ENCODE measurements at regions not wholly inside any gene's neighbourhood (a gene's known extent, or its start where the extent isn't known, plus 50 kb on each side); places are given as distances from the start of the nearest gene placed in this dataset.

- Histone ChIP-seq H3K4me3 (no peak overlapping the region), H3K27me3 (no peaks in the 10 kb centered on the region), H3K9me3 (replicated peaks in 1 of 11) (peaks cover 0 to 15% (median 6%) of the 10 kb centered on the region in 11 experiments; a peak in 9 of 22 replicates), H3K36me3 (no peaks in the 10 kb centered on the region), H3K4me1 (no peaks in the 10 kb centered on the region), H3K27ac (no peak overlapping the region), H3K4me2 (no peak overlapping the region), H4K20me1 (0 out of 22 replicates have a peak, but pooled peaks cover 0 to 11% (median 0%) of the 10 kb centered on the region in 11 experiments), H3K9ac (no peak overlapping the region)
- TF ChIP-seq Cebpa-rat (IDR thresholded peaks at IDR 0.05) = no peak
These were observed 152.6 kb upstream of the LHX1 start for GRCh38 chr17:36784633-36785032.

DNA sequence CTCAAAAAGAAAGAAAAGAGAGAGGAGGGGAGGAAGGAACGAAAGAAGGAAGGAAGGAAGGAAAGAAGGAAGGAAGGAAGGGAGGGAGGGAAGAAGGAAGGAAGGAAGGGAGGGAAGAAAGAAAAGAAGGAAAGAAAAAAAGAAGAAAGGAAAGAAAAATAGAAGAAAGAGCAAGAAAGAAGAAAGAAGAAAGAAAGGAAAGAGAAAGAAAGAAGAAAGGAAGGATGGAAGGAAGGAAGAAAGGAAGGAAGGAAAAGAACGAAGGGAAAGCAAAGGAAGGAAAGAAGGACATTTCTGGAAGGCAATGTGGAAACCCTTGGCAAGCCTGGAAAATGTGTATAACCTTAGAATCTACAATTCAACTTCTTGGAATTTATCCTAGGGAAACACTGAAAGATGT is 150.4 kb upstream of the LHX1 start:
- H3K4me2 ChIP-seq = no peak overlapping the region
- TF ChIP-seq Cebpa-rat (IDR thresholded peaks at IDR 0.05) = no peak
- 0 out of 22 replicates have a peak, but pooled peaks cover 0 to 6% (median 0%) of the 10 kb centered on the region in 11 experiments for H4K20me1 ChIP-seq

GRCh38 chr17:36791150-36791941 is 145.9 kb upstream of the LHX1 start:
- Histone ChIP-seq H4K20me1 (no peaks in the 10 kb centered on the region), H3K9ac (no peak overlapping the region), H3K36me3 (no peaks in the 10 kb centered on the region), H3K4me3 (no peak overlapping the region), H3K27me3 (no peaks in the 10 kb centered on the region), H3K4me2 (no peak overlapping the region), H3K9me3 (replicated peaks in 1 of 11) (0 out of 22 replicates have a peak, but pooled peaks cover 0 to 3% (median 0%) of the 10 kb centered on the region in 11 experiments), H3K27ac (no peak overlapping the region), H3K4me1 (no peaks in the 10 kb centered on the region)
- no peak for TF ChIP-seq Cebpa-rat (IDR thresholded peaks at IDR 0.05)

More for the DNA sequence above, 150.4 kb upstream of the LHX1 start:
- H3K9me3 ChIP-seq (replicated peaks in 1 of 11) = peaks cover 0 to 15% (median 6%) of the 10 kb centered on the region in 11 experiments; a peak in 9 of 22 replicates
- no peaks in the 10 kb centered on the region for H3K36me3 ChIP-seq
- no peak overlapping the region for H3K27ac ChIP-seq
- H3K4me3 ChIP-seq = no peak overlapping the region
- no peak overlapping the region for H3K9ac ChIP-seq
- no peaks in the 10 kb centered on the region for H3K27me3 ChIP-seq
- H3K4me1 ChIP-seq = no peaks in the 10 kb centered on the region

- no peak overlapping the region for H3K4me2 ChIP-seq
- H4K20me1 ChIP-seq = no peaks in the 10 kb centered on the region
- TF ChIP-seq Cebpa-rat (IDR thresholded peaks at IDR 0.05) = no peak
- H3K36me3 ChIP-seq = no peaks in the 10 kb centered on the region
- H3K9ac ChIP-seq = no peak overlapping the region
- H3K27me3 ChIP-seq = no peaks in the 10 kb centered on the region
- H3K4me3 ChIP-seq = no peak overlapping the region
- no peaks in the 10 kb centered on the region for H3K4me1 ChIP-seq
- no peaks in the 10 kb centered on the region for H3K9me3 ChIP-seq (replicated peaks in 1 of 11)
- H3K27ac ChIP-seq = no peak overlapping the region
These were observed 145.3 kb upstream of the LHX1 start for GRCh38 chr17:36791942-36792475.

DNA sequence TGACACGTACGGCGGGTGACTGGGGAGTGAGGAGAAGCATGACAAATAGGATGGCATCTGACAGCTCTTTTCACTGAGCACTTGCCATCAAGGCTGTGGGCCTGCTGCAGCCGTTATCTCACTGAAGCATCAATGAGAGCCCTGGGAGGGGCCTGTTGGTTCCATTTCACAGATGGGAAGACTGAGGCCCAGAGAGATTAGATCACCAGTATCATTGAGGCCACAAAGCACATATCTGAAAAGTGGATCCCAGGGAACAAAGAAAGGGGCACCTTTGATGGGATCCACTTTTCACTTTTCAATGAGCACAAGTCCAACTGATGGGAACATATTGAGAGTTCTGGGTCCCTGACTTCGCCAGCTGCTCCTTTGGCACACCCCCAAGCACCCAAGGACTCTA is 144.4 kb upstream of the LHX1 start:
- no peaks in the 10 kb centered on the region for H3K27me3 ChIP-seq
- no peaks in the 10 kb centered on the region for H3K9me3 ChIP-seq (replicated peaks in 1 of 11)
- H3K4me1 ChIP-seq = no peaks in the 10 kb centered on the region
- H3K4me2 ChIP-seq = no peak overlapping the region
- H3K9ac ChIP-seq = no peak overlapping the region
- no peaks in the 10 kb centered on the region for H4K20me1 ChIP-seq
- TF ChIP-seq Cebpa-rat (IDR thresholded peaks at IDR 0.05) = no peak
- no peak overlapping the region for H3K4me3 ChIP-seq
- no peak overlapping the region for H3K27ac ChIP-seq
- no peaks in the 10 kb centered on the region for H3K36me3 ChIP-seq

GRCh38 chr17:36793976-36794375 is 143.3 kb upstream of the LHX1 start:
- H3K9me3 ChIP-seq (replicated peaks in 1 of 11) = no peaks in the 10 kb centered on the region
- no peaks in the 10 kb centered on the region for H3K27me3 ChIP-seq
- H3K27ac ChIP-seq = no peak overlapping the region
- H3K4me1 ChIP-seq = no peaks in the 10 kb centered on the region
- H4K20me1 ChIP-seq = no peaks in the 10 kb centered on the region
- TF ChIP-seq Cebpa-rat (IDR thresholded peaks at IDR 0.05) = no peak
- no peak overlapping the region for H3K4me2 ChIP-seq
- no peak overlapping the region for H3K9ac ChIP-seq
- H3K36me3 ChIP-seq = no peaks in the 10 kb centered on the region
- H3K4me3 ChIP-seq = no peak overlapping the region

DNA sequence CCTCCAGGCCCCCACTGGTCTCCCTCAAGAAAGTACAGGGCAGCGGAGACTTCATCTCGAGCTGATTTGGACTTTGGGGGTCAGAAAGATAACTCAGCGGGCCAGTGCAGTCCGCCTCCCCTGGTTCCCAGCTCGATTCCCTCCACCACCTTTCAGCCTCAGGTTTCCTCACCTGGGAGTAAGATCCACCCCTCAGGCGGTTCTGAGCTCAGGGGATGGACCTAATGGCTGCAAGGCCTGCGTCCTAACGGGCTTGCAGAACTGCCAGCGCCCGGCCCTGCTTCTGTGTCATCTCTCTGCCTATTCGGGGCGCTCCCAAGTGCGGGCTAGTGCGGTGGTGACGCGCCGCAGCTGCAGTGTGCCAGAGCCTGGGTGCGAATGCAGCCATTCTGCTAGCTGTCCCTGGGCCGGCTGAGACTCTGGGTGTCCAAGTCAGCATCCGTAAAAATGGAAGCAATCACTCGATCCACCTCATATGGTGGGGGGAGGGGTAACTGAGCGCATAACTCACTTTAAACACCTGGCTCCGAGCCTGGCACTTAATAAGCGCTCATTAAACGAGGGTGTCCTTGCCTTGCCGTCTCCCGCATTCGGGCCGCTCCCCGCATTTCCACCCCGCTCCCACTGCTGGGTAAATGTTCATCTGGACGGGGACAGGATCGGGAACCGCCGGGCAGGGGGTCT is 129.6 kb upstream of the LHX1 start:
- no peaks in the 10 kb centered on the region for H3K36me3 ChIP-seq
- peaks cover 0 to 7% (median 0%) of the 10 kb centered on the region in 11 experiments; a peak in 5 of 22 replicates for H3K27me3 ChIP-seq
- TF ChIP-seq Cebpa-rat (IDR thresholded peaks at IDR 0.05) = no peak
- H3K9me3 ChIP-seq (replicated peaks in 1 of 11) = no peaks in the 10 kb centered on the region
- no peak overlapping the region for H3K4me2 ChIP-seq
- no peak overlapping the region for H3K4me3 ChIP-seq
- H3K9ac ChIP-seq = no peak overlapping the region
- H4K20me1 ChIP-seq = no peaks in the 10 kb centered on the region; a peak in 1 of 22 replicates
- peaks cover 0 to 13% (median 7%) of the 10 kb centered on the region in 10 experiments; a peak in 12 of 20 replicates for H3K4me1 ChIP-seq
- no peak overlapping the region for H3K27ac ChIP-seq

- no peaks in the 10 kb centered on the region for H3K36me3 ChIP-seq
- no peak overlapping the region for H3K27ac ChIP-seq
- H4K20me1 ChIP-seq = peaks cover 0 to 4% (median 0%) of the 10 kb centered on the region in 11 experiments; a peak in 2 of 22 replicates
- no peak overlapping the region for H3K4me2 ChIP-seq
- no peak overlapping the region for H3K4me3 ChIP-seq
- peaks cover 0 to 18% (median 13%) of the 10 kb centered on the region in 10 experiments; a peak in 15 of 20 replicates for H3K4me1 ChIP-seq
- H3K27me3 ChIP-seq = peaks cover 0 to 11% (median 0%) of the 10 kb centered on the region in 11 experiments; a peak in 5 of 22 replicates
- H3K9ac ChIP-seq = no peak overlapping the region
- no peaks in the 10 kb centered on the region for H3K9me3 ChIP-seq (replicated peaks in 1 of 11)
- no peak for TF ChIP-seq Cebpa-rat (IDR thresholded peaks at IDR 0.05)
These were observed 129.1 kb upstream of the LHX1 start for GRCh38 chr17:36808180-36808661.

DNA sequence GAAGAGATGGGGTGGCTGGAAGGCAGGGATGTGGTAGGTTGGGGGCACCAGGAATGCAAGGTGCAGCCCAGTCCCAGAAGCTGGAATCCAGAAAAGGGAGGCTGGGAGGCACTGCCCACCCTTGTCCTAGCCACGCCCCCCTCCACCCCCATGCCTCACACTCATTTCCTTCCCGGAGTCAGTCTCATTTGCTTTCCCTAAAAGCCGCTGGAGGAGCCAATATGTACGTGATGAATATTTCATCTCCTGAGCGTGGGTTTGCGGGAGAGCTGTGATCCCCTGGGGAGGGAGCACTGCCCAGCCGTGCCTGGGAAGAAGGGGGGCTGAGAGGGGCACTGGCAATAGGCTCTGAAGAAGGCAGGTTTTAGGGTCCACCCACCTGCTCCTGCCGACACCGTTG is 124.5 kb upstream of the LHX1 start:
- H3K4me3 ChIP-seq = no peak overlapping the region
- TF ChIP-seq Cebpa-rat (IDR thresholded peaks at IDR 0.05) = no peak
- no peaks in the 10 kb centered on the region for H3K36me3 ChIP-seq
- peaks cover 0 to 11% (median 0%) of the 10 kb centered on the region in 11 experiments; a peak in 5 of 22 replicates for H3K27me3 ChIP-seq
- H3K9me3 ChIP-seq (replicated peaks in 1 of 11) = no peaks in the 10 kb centered on the region
- H3K27ac ChIP-seq = no peak overlapping the region
- no peak overlapping the region for H3K9ac ChIP-seq
- H3K4me1 ChIP-seq = peaks cover 0 to 29% (median 22%) of the 10 kb centered on the region in 10 experiments; a peak in 17 of 20 replicates
- H3K4me2 ChIP-seq = peak overlapping the region in 5 of 11 experiments; percentile 2 to 36 (median 23); a peak in 8 of 22 replicates
- peaks cover 0 to 12% (median 0%) of the 10 kb centered on the region in 11 experiments; a peak in 3 of 22 replicates for H4K20me1 ChIP-seq
